ENCODE measurements at regions not wholly inside any gene's neighbourhood (a gene's known extent, or its start where the extent isn't known, plus 50 kb on each side); places are given as distances from the start of the nearest gene placed in this dataset.

DNA sequence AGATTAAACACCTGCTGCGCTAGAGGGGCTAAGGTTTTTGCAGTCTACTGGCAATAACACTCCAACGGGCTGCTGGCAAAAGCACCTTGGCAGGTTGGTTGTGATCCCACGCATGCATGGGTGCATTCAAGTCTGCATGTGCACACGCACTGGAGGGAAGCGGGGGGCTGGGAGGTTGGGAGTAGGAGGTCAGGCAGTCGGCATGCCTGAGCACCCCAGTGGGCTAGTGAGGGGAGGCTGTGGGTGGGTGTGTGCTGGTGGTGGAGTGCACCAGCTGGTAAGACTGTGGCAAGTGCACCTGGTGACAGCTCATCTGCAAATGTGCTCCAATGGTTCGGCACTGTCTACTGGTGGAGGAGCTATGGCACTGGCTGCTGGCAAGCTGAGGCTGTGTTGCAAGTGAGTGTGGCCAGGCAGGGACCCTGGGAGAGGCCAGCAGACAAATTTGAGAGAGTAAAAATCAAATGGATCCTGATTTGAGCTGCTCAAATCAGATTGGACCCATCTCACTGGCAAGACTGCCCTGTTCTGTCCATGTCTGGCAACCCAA is 460.6 kb upstream of the DSEL start:
- no peak for DNase-seq (ENCODE audit: low read depth)
- H3K4me3 ChIP-seq (ENCODE audit: low read depth, low read length): no peak overlapping the region
- TF ChIP-seq, protein P1, sequence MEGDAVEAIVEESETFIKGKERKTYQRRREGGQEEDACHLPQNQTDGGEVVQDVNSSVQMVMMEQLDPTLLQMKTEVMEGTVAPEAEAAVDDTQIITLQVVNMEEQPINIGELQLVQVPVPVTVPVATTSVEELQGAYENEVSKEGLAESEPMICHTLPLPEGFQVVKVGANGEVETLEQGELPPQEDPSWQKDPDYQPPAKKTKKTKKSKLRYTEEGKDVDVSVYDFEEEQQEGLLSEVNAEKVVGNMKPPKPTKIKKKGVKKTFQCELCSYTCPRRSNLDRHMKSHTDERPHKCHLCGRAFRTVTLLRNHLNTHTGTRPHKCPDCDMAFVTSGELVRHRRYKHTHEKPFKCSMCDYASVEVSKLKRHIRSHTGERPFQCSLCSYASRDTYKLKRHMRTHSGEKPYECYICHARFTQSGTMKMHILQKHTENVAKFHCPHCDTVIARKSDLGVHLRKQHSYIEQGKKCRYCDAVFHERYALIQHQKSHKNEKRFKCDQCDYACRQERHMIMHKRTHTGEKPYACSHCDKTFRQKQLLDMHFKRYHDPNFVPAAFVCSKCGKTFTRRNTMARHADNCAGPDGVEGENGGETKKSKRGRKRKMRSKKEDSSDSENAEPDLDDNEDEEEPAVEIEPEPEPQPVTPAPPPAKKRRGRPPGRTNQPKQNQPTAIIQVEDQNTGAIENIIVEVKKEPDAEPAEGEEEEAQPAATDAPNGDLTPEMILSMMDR (IDR thresholded peaks at IDR 0.05; ENCODE audit: insufficient read depth, low read depth, low read length, missing control alignments): no peak

DNA sequence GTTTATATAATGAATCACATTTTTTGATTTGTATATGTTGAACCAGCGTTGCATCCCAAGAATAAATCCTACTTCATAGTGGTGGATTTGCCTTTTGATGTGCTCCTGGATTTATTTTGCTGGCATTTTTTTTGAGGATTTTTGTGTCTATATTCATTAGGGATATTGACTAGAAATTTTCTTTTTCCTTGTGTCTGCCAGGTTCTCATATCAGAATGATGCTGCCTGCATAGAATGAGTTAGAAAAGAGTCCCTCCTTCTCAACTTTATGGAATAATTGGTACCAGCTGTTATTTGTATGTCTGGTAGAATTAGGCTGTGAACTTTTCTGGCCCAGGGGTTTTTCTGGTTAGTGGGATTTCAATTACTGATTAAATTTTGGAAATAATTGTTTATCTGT is 457.4 kb upstream of the DSEL start:
- TF ChIP-seq, protein P1 (IDR thresholded peaks at IDR 0.05; ENCODE audit: insufficient read depth, low read depth, low read length, missing control alignments): no peak
- no peak for DNase-seq (ENCODE audit: low read depth)
- no peak overlapping the region for H3K4me3 ChIP-seq (ENCODE audit: low read depth, low read length)

- H3K4me3 ChIP-seq (ENCODE audit: low read depth, low read length): no peak overlapping the region
- DNase-seq (ENCODE audit: low read depth): no peak
- TF ChIP-seq, protein P1 (IDR thresholded peaks at IDR 0.05; ENCODE audit: insufficient read depth, low read depth, low read length, missing control alignments): no peak
These were observed 452.9 kb upstream of the DSEL start for GRCh38 chr18:67969458-67969857.

- TF ChIP-seq, protein P1 (IDR thresholded peaks at IDR 0.05; ENCODE audit: insufficient read depth, low read depth, low read length, missing control alignments): no peak
- DNase-seq (ENCODE audit: low read depth): no peak
- no peak overlapping the region for H3K4me3 ChIP-seq (ENCODE audit: low read depth, low read length)
These were observed 449.7 kb upstream of the DSEL start for GRCh38 chr18:67966224-67966623.

- TF ChIP-seq, protein P1 (IDR thresholded peaks at IDR 0.05; ENCODE audit: insufficient read depth, low read depth, low read length, missing control alignments): no peak
- no peak for DNase-seq (ENCODE audit: low read depth)
- H3K4me3 ChIP-seq (ENCODE audit: low read depth, low read length): no peak overlapping the region
These were observed 447.9 kb upstream of the DSEL start for GRCh38 chr18:67964462-67964861.

DNA sequence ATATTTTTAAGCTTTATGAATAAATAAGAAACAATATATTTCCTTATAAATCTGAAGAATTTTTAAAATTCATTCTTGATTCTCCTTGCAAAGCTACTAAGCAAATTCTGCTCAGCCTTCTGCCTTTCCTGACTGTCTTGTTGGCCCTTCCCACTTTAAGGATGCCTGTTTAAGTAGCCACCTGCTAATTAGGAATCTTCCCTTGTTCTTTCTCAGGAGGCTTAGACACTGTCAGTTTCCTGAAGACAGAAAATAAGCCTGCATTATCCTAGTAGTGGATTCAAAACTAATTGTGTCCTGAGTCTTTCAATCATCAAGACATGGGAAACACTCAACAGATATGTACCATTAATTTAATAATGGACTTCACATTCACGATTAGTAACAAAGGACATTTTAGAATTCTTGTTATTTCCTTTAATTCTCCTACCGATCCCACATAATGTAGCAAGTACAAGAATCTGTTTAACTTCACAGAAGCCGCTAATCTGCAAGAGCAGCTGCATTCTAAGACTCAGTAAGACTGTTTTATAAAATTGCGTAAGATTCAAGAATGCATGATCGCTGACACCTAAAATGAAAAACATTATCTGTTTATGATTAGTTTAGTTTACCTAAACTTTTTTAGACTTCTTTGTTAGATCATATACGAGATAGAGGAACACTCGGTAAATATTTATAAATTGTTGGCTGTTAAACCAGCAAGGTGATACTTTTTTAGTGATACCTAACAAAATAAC is 445.4 kb upstream of the DSEL start:
- no peak overlapping the region for H3K4me3 ChIP-seq (ENCODE audit: low read depth, low read length)
- TF ChIP-seq, protein P1 (IDR thresholded peaks at IDR 0.05; ENCODE audit: insufficient read depth, low read depth, low read length, missing control alignments): no peak
- no peak for DNase-seq (ENCODE audit: low read depth)

GRCh38 chr18:67957684-67958083 is 441.2 kb upstream of the DSEL start:
- TF ChIP-seq, protein P1 (IDR thresholded peaks at IDR 0.05; ENCODE audit: insufficient read depth, low read depth, low read length, missing control alignments): no peak
- no peak for DNase-seq (ENCODE audit: low read depth)
- H3K4me3 ChIP-seq (ENCODE audit: low read depth, low read length): no peak overlapping the region
